ENCODE measurements at regions not wholly inside any gene's neighbourhood (a gene's known extent, or its start where the extent isn't known, plus 50 kb on each side); places are given as distances from the start of the nearest gene placed in this dataset.
"Not testable (repeated sequence)": the region's sequence is repeated elsewhere in the genome, so short reads cannot be mapped to it uniquely, and the experiment has no call there.

DNA sequence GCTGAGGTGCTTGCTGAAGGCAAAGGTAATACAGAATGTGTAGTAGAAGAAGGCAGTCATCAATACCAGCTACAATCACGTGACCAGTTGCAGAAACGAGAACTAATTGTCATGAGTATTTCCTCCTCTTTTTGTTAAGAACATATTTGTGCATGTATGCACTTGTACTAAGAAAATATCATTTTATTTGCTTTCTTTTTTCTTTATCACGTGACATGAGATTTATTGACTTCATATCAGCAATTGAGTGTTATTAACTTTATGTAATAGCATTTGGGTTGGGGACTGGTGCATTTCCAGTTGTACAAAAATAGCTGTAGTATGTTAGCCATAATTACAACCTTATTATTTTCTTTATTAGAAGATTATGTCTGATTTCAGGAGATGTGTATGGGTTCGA, 90.0 kb downstream of the MAGEE1 start:
- no peaks in the 10 kb centered on the region for H3K36me3 ChIP-seq (ENCODE audit: control insufficient read depth in 4 of 4, insufficient read depth in 3 of 4, low read depth in 1 of 4, low read length in 3 of 4)
- WGBS: 72% methylated on average over 4 of the region's 4 CpGs
- no peak for TF ChIP-seq FOXA1 (IDR thresholded peaks at IDR 0.05)
- TF ChIP-seq TAF1 (conservative IDR thresholded peaks at IDR 0.05): no peak

DNA sequence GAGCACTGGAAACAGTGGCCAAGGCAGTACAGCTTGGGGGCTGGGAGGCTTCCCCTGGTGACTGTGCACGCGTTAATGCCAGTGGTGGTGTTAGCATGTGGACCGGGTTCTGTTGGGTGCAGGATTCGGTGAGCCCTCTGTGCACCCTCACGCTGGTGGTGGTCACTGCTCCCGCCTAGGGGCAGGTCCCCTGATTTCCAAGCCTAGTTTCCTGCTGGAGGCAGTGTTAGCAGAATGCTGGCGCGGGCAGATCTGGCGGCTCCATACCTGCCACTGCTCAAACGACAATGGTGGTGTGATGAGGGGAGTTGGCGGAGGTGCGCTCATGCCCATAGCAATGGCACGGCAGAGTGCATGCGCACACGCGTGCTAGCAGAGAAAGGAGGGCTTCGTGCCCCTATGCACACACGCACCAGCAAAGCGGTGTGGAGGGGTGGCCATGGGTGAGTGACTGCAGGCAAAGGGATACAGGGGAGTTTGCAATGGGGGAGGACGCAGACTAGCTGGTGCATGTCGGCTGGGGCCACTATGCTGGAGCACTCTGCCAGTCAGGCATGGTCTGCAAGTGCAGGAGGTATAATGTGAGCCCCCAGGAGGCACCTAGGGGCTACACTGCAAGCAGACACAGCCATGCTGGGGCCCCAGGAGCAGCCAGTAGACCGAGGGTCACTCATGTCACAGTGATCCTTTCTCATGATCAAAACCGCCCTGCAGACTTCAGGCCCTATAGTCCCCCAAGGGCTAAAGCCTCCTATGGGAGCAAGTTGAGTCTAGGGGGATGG, 93.0 kb downstream of the MAGEE1 start:
- Histone ChIP-seq H3K9ac (ENCODE audit: low read depth in 1 of 2, low read length in 2 of 2) (no peak overlapping the region), H3K4me3 (ENCODE audit: low read depth in 1 of 3, low read length in 3 of 3) (no peak overlapping the region), H3K36me3 (ENCODE audit: control insufficient read depth in 4 of 4, insufficient read depth in 3 of 4, low read depth in 1 of 4, low read length in 3 of 4) (no peaks in the 10 kb centered on the region), H3K27ac (ENCODE audit: low read depth in 1 of 2, low read length in 2 of 2) (no peak overlapping the region), H3K4me1 (ENCODE audit: control insufficient read depth in 4 of 4, insufficient read depth in 4 of 4, low read length in 3 of 4) (no peaks in the 10 kb centered on the region), H3K27me3 (ENCODE audit: control insufficient read depth in 4 of 4, insufficient read depth in 4 of 4, low read length in 3 of 4) (no peaks in the 10 kb centered on the region), H3K9me3 (ENCODE audit: control insufficient read depth in 4 of 4, low read length in 3 of 4) (peaks cover 0 to 8% (median 3%) of the 10 kb centered on the region in 4 donors)
- 92% methylated on average over 23 of the region's 23 CpGs for WGBS
- no peak for TF ChIP-seq SP1 (IDR thresholded peaks at IDR 0.05)
- TF ChIP-seq RAD21 (IDR thresholded peaks at IDR 0.05): no peak
- TF ChIP-seq NR2F2 (IDR thresholded peaks at IDR 0.05): no peak
- no peak for TF ChIP-seq FOXA1 (IDR thresholded peaks at IDR 0.05)
- TF ChIP-seq, protein P1, sequence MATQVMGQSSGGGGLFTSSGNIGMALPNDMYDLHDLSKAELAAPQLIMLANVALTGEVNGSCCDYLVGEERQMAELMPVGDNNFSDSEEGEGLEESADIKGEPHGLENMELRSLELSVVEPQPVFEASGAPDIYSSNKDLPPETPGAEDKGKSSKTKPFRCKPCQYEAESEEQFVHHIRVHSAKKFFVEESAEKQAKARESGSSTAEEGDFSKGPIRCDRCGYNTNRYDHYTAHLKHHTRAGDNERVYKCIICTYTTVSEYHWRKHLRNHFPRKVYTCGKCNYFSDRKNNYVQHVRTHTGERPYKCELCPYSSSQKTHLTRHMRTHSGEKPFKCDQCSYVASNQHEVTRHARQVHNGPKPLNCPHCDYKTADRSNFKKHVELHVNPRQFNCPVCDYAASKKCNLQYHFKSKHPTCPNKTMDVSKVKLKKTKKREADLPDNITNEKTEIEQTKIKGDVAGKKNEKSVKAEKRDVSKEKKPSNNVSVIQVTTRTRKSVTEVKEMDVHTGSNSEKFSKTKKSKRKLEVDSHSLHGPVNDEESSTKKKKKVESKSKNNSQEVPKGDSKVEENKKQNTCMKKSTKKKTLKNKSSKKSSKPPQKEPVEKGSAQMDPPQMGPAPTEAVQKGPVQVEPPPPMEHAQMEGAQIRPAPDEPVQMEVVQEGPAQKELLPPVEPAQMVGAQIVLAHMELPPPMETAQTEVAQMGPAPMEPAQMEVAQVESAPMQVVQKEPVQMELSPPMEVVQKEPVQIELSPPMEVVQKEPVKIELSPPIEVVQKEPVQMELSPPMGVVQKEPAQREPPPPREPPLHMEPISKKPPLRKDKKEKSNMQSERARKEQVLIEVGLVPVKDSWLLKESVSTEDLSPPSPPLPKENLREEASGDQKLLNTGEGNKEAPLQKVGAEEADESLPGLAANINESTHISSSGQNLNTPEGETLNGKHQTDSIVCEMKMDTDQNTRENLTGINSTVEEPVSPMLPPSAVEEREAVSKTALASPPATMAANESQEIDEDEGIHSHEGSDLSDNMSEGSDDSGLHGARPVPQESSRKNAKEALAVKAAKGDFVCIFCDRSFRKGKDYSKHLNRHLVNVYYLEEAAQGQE (IDR thresholded peaks at IDR 0.05): no peak
- TF ChIP-seq YY1 (IDR thresholded peaks at IDR 0.05): no peak
- TF ChIP-seq GABPA (IDR thresholded peaks at IDR 0.05 in 1 of 2, conservative IDR thresholded peaks at IDR 0.05 in 1 of 2): no peak
- TF ChIP-seq TAF1 (conservative IDR thresholded peaks at IDR 0.05): no peak
- DNase-seq (ENCODE audit: low spot score): no peak

More for the DNA sequence above, 90.0 kb downstream of the MAGEE1 start:
- no peaks in the 10 kb centered on the region for H3K27me3 ChIP-seq (ENCODE audit: control insufficient read depth in 4 of 4, insufficient read depth in 4 of 4, low read length in 3 of 4)
- no peaks in the 10 kb centered on the region for H3K4me1 ChIP-seq (ENCODE audit: control insufficient read depth in 4 of 4, insufficient read depth in 4 of 4, low read length in 3 of 4)
- H3K27ac ChIP-seq (ENCODE audit: low read depth in 1 of 2, low read length in 2 of 2): no peak overlapping the region
- H3K9me3 ChIP-seq (ENCODE audit: control insufficient read depth in 4 of 4, low read length in 3 of 4): peaks cover 0 to 8% (median 0%) of the 10 kb centered on the region in 4 donors
- DNase-seq (ENCODE audit: low spot score): no peak
- H3K4me3 ChIP-seq (ENCODE audit: low read depth in 1 of 3, low read length in 3 of 3): no peak overlapping the region
- no peak overlapping the region for H3K9ac ChIP-seq (ENCODE audit: low read depth in 1 of 2, low read length in 2 of 2)

DNA sequence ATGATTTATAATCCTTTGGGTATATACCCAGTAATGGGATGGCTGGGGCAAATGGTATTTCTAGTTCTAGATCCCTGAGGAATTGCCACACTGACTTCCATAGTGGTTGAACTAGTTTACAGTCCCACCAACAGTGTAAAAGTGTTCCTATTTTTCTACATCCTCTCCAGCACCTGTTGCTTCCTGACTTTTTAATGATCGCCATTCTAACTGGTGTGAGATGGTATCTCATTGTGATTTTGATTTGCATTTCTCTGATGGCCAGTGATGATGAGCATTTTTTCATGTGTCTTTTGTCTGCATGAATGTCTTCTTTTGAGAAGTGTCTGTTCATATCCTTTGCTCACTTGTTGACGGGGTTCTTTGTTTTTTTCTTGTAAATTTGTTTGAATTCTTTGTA, 108.2 kb downstream of the MAGEE1 start:
- not testable (repeated sequence) for H3K4me3 ChIP-seq (ENCODE audit: low read depth in 1 of 3, low read length in 3 of 3); H3K36me3 ChIP-seq (ENCODE audit: control insufficient read depth in 4 of 4, insufficient read depth in 3 of 4, low read depth in 1 of 4, low read length in 3 of 4); DNase-seq (ENCODE audit: low spot score); H3K27ac ChIP-seq (ENCODE audit: low read depth in 1 of 2, low read length in 2 of 2); H3K9ac ChIP-seq (ENCODE audit: low read depth in 1 of 2, low read length in 2 of 2); H3K4me1 ChIP-seq (ENCODE audit: control insufficient read depth in 4 of 4, insufficient read depth in 4 of 4, low read length in 3 of 4); H3K27me3 ChIP-seq (ENCODE audit: control insufficient read depth in 4 of 4, insufficient read depth in 4 of 4, low read length in 3 of 4); H3K9me3 ChIP-seq (ENCODE audit: control insufficient read depth in 4 of 4, low read length in 3 of 4)
- WGBS: 93% methylated on average over 2 of the region's 2 CpGs

DNA sequence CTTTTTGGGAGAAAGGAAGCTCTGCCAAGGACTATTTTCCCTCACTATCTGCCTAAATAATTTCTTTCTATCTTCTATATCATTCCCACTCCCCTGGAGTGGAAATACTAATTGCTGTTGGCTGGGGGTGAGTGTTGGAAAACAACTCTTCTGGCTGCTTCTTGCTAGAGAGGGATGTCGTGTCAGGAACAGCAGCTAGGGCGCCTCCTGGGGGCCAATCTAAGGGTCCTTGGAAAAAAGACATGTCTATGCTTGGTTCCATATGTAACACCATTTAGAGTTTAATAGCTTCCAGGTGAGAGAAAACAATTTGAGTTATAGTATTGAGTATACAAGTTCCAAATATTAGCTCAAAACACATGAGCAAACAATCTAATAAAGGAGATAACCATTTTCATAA, 111.3 kb downstream of the MAGEE1 start:
- DNase-seq (ENCODE audit: low spot score): no peak
- H3K4me1 ChIP-seq (ENCODE audit: control insufficient read depth in 4 of 4, insufficient read depth in 4 of 4, low read length in 3 of 4): no peaks in the 10 kb centered on the region
- TF ChIP-seq YY1 (IDR thresholded peaks at IDR 0.05) (no peak), SP1 (IDR thresholded peaks at IDR 0.05) (no peak), TAF1 (conservative IDR thresholded peaks at IDR 0.05) (no peak), RAD21 (IDR thresholded peaks at IDR 0.05) (no peak)
- TF ChIP-seq, protein P2, sequence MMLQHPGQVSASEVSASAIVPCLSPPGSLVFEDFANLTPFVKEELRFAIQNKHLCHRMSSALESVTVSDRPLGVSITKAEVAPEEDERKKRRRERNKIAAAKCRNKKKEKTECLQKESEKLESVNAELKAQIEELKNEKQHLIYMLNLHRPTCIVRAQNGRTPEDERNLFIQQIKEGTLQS (IDR thresholded peaks at IDR 0.05): no peak
- H3K9me3 ChIP-seq (ENCODE audit: control insufficient read depth in 4 of 4, low read length in 3 of 4): no peaks in the 10 kb centered on the region
- no peaks in the 10 kb centered on the region for H3K36me3 ChIP-seq (ENCODE audit: control insufficient read depth in 4 of 4, insufficient read depth in 3 of 4, low read depth in 1 of 4, low read length in 3 of 4)
- no peak overlapping the region for H3K9ac ChIP-seq (ENCODE audit: low read depth in 1 of 2, low read length in 2 of 2)
- 20% methylated on average over 2 of the region's 2 CpGs for WGBS
- no peaks in the 10 kb centered on the region for H3K27me3 ChIP-seq (ENCODE audit: control insufficient read depth in 4 of 4, insufficient read depth in 4 of 4, low read length in 3 of 4)
- no peak overlapping the region for H3K27ac ChIP-seq (ENCODE audit: low read depth in 1 of 2, low read length in 2 of 2)
- no peak overlapping the region for H3K4me3 ChIP-seq (ENCODE audit: low read depth in 1 of 3, low read length in 3 of 3)

DNA sequence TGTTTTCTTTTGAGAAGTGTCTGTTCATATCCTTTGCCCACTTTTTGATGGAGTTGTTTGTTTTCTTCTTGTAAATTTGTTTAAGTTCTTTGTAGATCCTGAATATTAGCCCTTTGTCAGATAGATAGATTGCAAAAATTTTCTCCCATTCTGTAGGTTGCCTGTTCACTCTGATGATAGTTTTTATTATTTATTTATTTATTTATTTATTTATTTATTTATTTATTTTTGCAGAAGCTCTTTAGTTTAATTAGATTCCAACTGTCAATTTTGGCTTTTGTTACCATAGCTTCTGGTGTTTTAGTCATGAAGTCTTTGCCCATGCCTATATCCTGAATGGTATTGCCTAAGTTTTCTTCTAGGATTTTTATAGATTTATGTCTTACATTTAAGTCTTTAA, 115.9 kb downstream of the MAGEE1 start:
- H3K9me3 ChIP-seq (ENCODE audit: control insufficient read depth in 4 of 4, low read length in 3 of 4); DNase-seq (ENCODE audit: low spot score); H3K36me3 ChIP-seq (ENCODE audit: control insufficient read depth in 4 of 4, insufficient read depth in 3 of 4, low read depth in 1 of 4, low read length in 3 of 4); H3K27ac ChIP-seq (ENCODE audit: low read depth in 1 of 2, low read length in 2 of 2); H3K4me1 ChIP-seq (ENCODE audit: control insufficient read depth in 4 of 4, insufficient read depth in 4 of 4, low read length in 3 of 4); H3K27me3 ChIP-seq (ENCODE audit: control insufficient read depth in 4 of 4, insufficient read depth in 4 of 4, low read length in 3 of 4); H3K9ac ChIP-seq (ENCODE audit: low read depth in 1 of 2, low read length in 2 of 2); H3K4me3 ChIP-seq (ENCODE audit: low read depth in 1 of 3, low read length in 3 of 3): not testable (repeated sequence)

Data from liver (tissue), 7 donors.